ENCODE measurements at regions not wholly inside any gene's neighbourhood (a gene's known extent, or its start where the extent isn't known, plus 50 kb on each side); places are given as distances from the start of the nearest gene placed in this dataset.

DNA sequence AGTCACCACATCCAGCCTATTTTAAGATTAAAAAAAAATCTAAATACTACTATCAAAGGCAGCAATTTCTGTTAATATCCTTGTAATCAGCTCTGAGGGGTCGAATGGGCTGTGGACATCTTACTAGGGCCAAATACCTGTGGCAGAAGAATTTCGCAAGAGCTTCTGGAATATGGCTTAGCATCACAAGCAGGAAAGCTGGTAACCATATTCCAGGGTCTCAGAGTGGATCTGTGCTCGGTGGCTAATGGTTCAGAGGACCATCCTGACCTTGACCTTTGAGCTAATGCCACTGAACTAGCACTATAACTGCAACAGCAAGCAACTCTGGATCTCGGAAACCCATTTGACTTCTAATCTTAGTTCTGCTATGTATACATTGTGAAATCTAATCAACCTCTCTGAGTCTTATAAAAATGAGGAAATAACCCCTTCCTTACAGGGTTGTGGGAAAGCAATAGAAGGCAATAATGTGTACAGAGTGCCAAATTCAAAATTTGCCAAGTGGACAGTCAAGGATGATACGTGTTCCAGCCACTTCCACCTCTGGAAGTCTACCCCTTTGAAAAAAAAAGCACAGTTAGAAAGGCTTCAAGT is 65.5 kb downstream of the CYP26A1 start:
- no TSS peak for BruUV-seq (replicated peaks)
- Histone ChIP-seq H3K27ac (ENCODE audit: low read depth, low read length, poor library complexity, severe bottlenecking) (no peak overlapping the region), H3K36me3 (ENCODE audit: insufficient read depth, low read length) (no peaks in the 10 kb centered on the region), H3K9me2 (ENCODE audit: insufficient read depth, low read length) (no peaks in the 10 kb centered on the region), H3K9me3 (ENCODE audit: low read length) (no peaks in the 10 kb centered on the region), H2AFZ (ENCODE audit: low read length) (no peak overlapping the region), H3K79me2 (ENCODE audit: insufficient read depth, low read depth, low read length) (no peaks in the 10 kb centered on the region), H4K20me1 (ENCODE audit: insufficient read depth, low read length) (no peaks in the 10 kb centered on the region), H3K4me2 (ENCODE audit: low read length) (no peak overlapping the region), H3K4me1 (ENCODE audit: insufficient read depth, low read length, poor library complexity, severe bottlenecking) (no peaks in the 10 kb centered on the region), H3K4me3 (ENCODE audit: low read depth, low read length, poor library complexity, severe bottlenecking) (no peak overlapping the region)
- TF ChIP-seq, protein P1, sequence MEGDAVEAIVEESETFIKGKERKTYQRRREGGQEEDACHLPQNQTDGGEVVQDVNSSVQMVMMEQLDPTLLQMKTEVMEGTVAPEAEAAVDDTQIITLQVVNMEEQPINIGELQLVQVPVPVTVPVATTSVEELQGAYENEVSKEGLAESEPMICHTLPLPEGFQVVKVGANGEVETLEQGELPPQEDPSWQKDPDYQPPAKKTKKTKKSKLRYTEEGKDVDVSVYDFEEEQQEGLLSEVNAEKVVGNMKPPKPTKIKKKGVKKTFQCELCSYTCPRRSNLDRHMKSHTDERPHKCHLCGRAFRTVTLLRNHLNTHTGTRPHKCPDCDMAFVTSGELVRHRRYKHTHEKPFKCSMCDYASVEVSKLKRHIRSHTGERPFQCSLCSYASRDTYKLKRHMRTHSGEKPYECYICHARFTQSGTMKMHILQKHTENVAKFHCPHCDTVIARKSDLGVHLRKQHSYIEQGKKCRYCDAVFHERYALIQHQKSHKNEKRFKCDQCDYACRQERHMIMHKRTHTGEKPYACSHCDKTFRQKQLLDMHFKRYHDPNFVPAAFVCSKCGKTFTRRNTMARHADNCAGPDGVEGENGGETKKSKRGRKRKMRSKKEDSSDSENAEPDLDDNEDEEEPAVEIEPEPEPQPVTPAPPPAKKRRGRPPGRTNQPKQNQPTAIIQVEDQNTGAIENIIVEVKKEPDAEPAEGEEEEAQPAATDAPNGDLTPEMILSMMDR (conservative IDR thresholded peaks at IDR 0.05; ENCODE audit: low read length) = no peak
- no peak for TF ChIP-seq EZH2phosphoT487 (IDR thresholded peaks at IDR 0.05; ENCODE audit: borderline replicate concordance, low read depth, low read length)
- POLR2A ChIA-PET = interaction anchor here (0.6 kb wide), 1 partner anchor 267 kb away, joined by 5 read pairs; no protein-coding TSS in a partner anchor
- CTCF ChIA-PET (ENCODE audit: unreplicated experiment) = no interaction called here
- intact Hi-C loops (cut with micrococcal nuclease; ENCODE audit: unreplicated experiment) = no loop called here
- no peak for DNase-seq (ENCODE audit: low spot score)

DNA sequence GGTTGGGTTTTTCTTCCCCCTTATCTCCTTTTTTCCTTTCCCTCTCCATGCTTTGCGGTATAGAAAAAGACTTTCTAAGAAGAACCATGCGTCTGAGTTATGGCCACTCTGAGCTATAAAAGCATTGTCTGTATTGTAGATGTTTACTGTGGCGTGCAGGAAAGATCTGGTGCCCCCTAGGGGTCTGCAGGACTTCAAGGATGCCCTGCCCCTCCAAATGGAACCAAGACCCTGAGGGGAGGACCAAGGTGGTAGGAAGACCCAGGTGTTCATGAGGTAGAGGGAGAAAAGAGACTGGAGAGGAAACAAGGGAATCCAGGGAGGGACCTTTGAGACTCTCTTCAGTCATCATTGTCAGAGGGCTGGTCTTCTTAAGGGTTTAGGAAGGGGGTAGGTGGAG is 68.8 kb downstream of the CYP26A1 start:
- Histone ChIP-seq H3K4me3 (ENCODE audit: low read depth, low read length, poor library complexity, severe bottlenecking) (no peak overlapping the region), H3K27ac (ENCODE audit: low read depth, low read length, poor library complexity, severe bottlenecking) (no peak overlapping the region), H3K9me3 (ENCODE audit: low read length) (no peaks in the 10 kb centered on the region), H3K4me1 (ENCODE audit: insufficient read depth, low read length, poor library complexity, severe bottlenecking) (no peaks in the 10 kb centered on the region), H3K79me2 (ENCODE audit: insufficient read depth, low read depth, low read length) (no peaks in the 10 kb centered on the region), H3K9me2 (ENCODE audit: insufficient read depth, low read length) (no peaks in the 10 kb centered on the region), H3K4me2 (ENCODE audit: low read length) (no peak overlapping the region), H3K36me3 (ENCODE audit: insufficient read depth, low read length) (no peaks in the 10 kb centered on the region), H2AFZ (ENCODE audit: low read length) (no peak overlapping the region), H4K20me1 (ENCODE audit: insufficient read depth, low read length) (no peaks in the 10 kb centered on the region)
- BruUV-seq (replicated peaks) = no TSS peak
- TF ChIP-seq EZH2phosphoT487 (IDR thresholded peaks at IDR 0.05; ENCODE audit: borderline replicate concordance, low read depth, low read length) = no peak
- TF ChIP-seq, protein P1 (conservative IDR thresholded peaks at IDR 0.05; ENCODE audit: low read length) = peak; percentile 46
- CTCF ChIA-PET (ENCODE audit: unreplicated experiment) = no interaction called here
- intact Hi-C loops (cut with micrococcal nuclease; ENCODE audit: unreplicated experiment) = no loop called here
- POLR2A ChIA-PET = interaction anchor here (0.5 kb wide), 1 partner anchor 853 kb away, joined by 4 read pairs; no protein-coding TSS in a partner anchor
- no peak for DNase-seq (ENCODE audit: low spot score)

DNA sequence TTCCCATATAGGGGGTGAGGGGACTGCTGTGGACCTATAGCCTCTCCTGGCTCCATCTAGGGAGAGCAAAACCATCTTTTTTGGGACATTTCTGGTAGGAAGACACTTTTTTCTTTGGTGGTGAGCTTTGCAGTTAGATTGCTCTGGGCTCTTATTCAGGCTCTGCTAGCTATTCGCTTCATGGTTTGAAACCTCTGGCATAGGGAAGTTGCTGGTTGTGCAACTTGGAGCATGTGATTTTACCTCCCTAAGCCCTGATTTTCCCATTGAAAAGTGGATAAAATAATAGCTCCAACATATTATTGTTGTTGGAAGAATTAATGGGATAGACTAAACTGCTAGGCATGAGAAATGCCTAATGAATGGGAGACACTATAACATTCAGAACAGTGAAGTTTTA is 69.6 kb downstream of the CYP26A1 start:
- POLR2A ChIA-PET = interaction anchor here (0.6 kb wide), 1 partner anchor 55 kb away, joined by 3 read pairs; no protein-coding TSS in a partner anchor
- Histone ChIP-seq H3K79me2 (ENCODE audit: insufficient read depth, low read depth, low read length) (no peaks in the 10 kb centered on the region), H3K9me3 (ENCODE audit: low read length) (no peaks in the 10 kb centered on the region), H3K36me3 (ENCODE audit: insufficient read depth, low read length) (no peaks in the 10 kb centered on the region), H3K4me3 (ENCODE audit: low read depth, low read length, poor library complexity, severe bottlenecking) (no peak overlapping the region), H4K20me1 (ENCODE audit: insufficient read depth, low read length) (no peaks in the 10 kb centered on the region), H3K4me2 (ENCODE audit: low read length) (no peak overlapping the region), H3K9me2 (ENCODE audit: insufficient read depth, low read length) (no peaks in the 10 kb centered on the region), H2AFZ (ENCODE audit: low read length) (no peak overlapping the region), H3K27ac (ENCODE audit: low read depth, low read length, poor library complexity, severe bottlenecking) (no peak overlapping the region), H3K4me1 (ENCODE audit: insufficient read depth, low read length, poor library complexity, severe bottlenecking) (no peaks in the 10 kb centered on the region)
- TF ChIP-seq EZH2phosphoT487 (IDR thresholded peaks at IDR 0.05; ENCODE audit: borderline replicate concordance, low read depth, low read length) = no peak
- TF ChIP-seq, protein P1 (conservative IDR thresholded peaks at IDR 0.05; ENCODE audit: low read length) = no peak
- no peak for DNase-seq (ENCODE audit: low spot score)
- intact Hi-C loops (cut with micrococcal nuclease; ENCODE audit: unreplicated experiment) = no loop called here
- CTCF ChIA-PET (ENCODE audit: unreplicated experiment) = no interaction called here
- no TSS peak for BruUV-seq (replicated peaks)

All from OCI-LY7 (cell line).